BE2C (cell line): ENCODE measurements at regions not wholly inside any gene's neighbourhood (a gene's known extent, or its start where the extent isn't known, plus 50 kb on each side); places are given as distances from the start of the nearest gene placed in this dataset.
"Not testable (repeated sequence)": the region's sequence is repeated elsewhere in the genome, so short reads cannot be mapped to it uniquely, and the experiment has no call there.

Experiments used
- DNase-seq: peaks from one replicate; pipeline ENCODE4 v3.0.0-alpha.2; 2020
- H3K27me3 ChIP-seq: fragments of 250-450 bp; sonication (Bioruptor Pico); 2 replicates; pipeline ENCODE4 v1.5.1; 2020; ENCODE audit warnings: mild to moderate bottlenecking
- H3K36me3 ChIP-seq: fragments of 250-450 bp; sonication (Bioruptor Pico); 2 replicates; pipeline ENCODE4 v1.5.1; 2020; ENCODE audit warnings: mild to moderate bottlenecking
- H3K4me1 ChIP-seq: fragments of 250-450 bp; sonication (Bioruptor Pico); 2 replicates; pipeline ENCODE4 v1.5.1; 2020
- H3K4me3 ChIP-seq: 2 replicates; pipeline ENCODE4 v1.5.1; 2011; ENCODE audit warnings: low read depth, low read length
- H3K9me3 ChIP-seq: fragments of 250-450 bp; sonication (Bioruptor Pico); 2 replicates; pipeline ENCODE4 v1.5.1; 2020
- CTCF ChIP-seq: IDR thresholded peaks from 2 replicates; pipeline ENCODE4 v1.5.1; 2012; ENCODE audit warnings: mild to moderate bottlenecking, low read depth, low read length

DNA sequence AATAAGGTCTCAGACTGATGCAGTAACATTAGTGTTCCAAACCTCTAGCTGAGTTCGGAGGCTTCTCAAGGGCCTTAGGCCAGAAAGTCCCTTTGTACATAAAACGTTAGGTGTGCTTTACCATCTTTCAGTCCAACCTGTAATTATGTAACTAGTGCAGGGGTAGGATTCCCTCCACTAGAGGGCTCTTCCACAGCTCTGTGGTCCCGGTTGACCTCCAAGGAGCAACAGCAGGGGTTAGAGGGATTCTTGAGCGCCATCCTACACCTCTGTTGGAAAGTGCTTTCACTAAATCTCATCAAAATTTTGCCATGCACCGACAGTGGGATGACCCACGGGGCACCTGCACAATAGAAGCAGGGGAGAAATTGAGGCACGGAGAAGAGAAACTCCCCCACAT is 155.8 kb upstream of the LRP1B start:
- Histone ChIP-seq H3K9me3 (no peaks in the 10 kb centered on the region), H3K4me1 (no peaks in the 10 kb centered on the region), H3K4me3 (no peak overlapping the region), H3K27me3 (no peaks in the 10 kb centered on the region), H3K36me3 (no peaks in the 10 kb centered on the region)
- peak; percentile 8 for DNase-seq
- TF ChIP-seq CTCF, result peak; percentile 60

DNA sequence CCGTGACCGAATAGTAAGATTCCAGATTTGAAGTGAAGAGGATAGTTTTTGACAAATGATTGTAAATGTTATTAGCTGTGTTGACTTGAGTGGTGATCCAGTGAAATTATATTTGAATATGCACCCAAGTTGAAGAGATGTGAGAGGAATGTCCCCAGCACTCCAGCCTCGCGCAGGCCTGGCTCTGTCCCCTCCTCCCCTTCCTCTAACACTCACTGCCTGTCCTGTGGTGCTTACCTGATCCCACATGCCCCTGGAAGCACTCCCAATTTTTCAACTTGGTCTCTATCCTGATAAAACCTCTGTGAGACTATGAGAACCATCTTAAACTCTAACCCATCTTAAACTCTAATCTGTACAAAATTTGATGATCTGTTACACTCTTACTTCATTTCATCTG is 154.7 kb upstream of the LRP1B start:
- no peaks in the 10 kb centered on the region for H3K9me3 ChIP-seq
- no peak for DNase-seq
- no peak for TF ChIP-seq CTCF
- H3K27me3 ChIP-seq, result no peaks in the 10 kb centered on the region
- no peaks in the 10 kb centered on the region for H3K4me1 ChIP-seq
- H3K36me3 ChIP-seq, result no peaks in the 10 kb centered on the region
- no peak overlapping the region for H3K4me3 ChIP-seq

DNA sequence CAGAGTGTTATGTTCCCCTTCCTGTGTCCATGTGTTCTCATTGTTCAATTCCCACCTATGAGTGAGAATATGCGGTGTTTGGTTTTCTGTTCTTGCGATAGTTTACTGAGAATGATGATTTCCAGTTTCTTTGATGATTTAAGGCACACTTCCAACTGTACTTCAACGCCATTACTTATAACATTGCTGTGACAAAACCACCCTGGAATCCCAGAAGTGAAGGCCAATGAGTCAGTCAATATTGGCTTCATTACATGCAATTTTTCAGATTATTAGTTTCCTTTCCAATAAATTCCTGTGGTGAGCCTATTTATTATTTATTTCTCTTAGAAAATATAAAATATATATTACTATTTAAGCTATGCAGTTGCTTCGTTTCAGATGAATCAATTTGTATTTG is 153.5 kb upstream of the LRP1B start:
- H3K4me3 ChIP-seq, H3K9me3 ChIP-seq, H3K27me3 ChIP-seq, DNase-seq, H3K36me3 ChIP-seq, H3K4me1 ChIP-seq: not testable (repeated sequence)

GRCh38 chr2:142280831-142281230 is 150.0 kb upstream of the LRP1B start:
- DNase-seq, result no peak
- Histone ChIP-seq H3K4me3 (no peak overlapping the region), H3K36me3 (no peaks in the 10 kb centered on the region), H3K27me3 (no peaks in the 10 kb centered on the region), H3K9me3 (no peaks in the 10 kb centered on the region), H3K4me1 (no peaks in the 10 kb centered on the region)
- TF ChIP-seq CTCF, result no peak

DNA sequence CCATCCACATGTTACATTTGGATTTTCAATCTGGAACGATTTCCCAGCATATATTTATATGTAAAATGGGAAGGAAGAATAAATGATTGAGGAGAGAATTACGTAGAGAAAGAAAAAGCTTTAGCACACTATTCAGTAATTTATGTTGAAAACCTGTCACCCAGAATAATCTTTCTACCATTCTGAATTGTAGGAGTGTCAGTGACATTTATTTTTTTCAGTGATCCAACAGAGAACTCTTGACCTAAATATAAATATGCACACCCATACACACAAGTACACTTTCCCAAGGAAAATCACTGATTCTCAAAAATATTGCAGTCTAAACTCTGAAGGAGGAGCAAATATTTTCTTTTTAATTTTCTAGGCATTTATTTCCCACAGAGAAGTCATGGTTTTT is 140.2 kb upstream of the LRP1B start:
- peaks cover 4% of the 10 kb centered on the region for H3K4me1 ChIP-seq
- H3K27me3 ChIP-seq, result no peaks in the 10 kb centered on the region
- no peak for TF ChIP-seq CTCF
- DNase-seq, result no peak
- no peaks in the 10 kb centered on the region for H3K9me3 ChIP-seq
- H3K4me3 ChIP-seq, result no peak overlapping the region
- H3K36me3 ChIP-seq, result no peaks in the 10 kb centered on the region

GRCh38 chr2:142270291-142270690 is 139.5 kb upstream of the LRP1B start:
- H3K9me3 ChIP-seq, result no peaks in the 10 kb centered on the region
- no peaks in the 10 kb centered on the region for H3K36me3 ChIP-seq
- H3K4me3 ChIP-seq, result no peak overlapping the region
- no peaks in the 10 kb centered on the region for H3K27me3 ChIP-seq
- peaks cover 4% of the 10 kb centered on the region for H3K4me1 ChIP-seq
- peak; percentile 43 for DNase-seq
- no peak for TF ChIP-seq CTCF

DNA sequence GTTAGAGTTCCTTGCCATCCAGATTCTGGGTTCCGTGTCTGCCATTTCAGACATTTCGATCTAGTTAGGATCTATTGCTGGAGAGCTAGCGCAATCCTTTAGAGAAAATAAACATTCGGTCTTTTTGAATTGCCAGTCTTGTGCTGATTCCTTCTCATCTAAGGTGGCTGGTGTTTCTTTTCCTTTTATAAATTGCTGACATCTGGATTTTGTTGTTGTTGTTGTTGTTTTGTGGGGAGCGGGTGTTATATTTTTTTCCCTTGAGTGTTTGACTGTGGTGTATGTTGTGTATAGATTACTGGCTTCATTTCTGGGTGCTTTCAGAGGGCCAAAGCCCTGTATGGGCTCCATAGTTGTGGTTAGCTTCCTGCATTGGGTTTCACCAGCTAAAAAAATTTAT is 128.5 kb upstream of the LRP1B start:
- DNase-seq, result no peak
- no peaks in the 10 kb centered on the region for H3K4me1 ChIP-seq
- TF ChIP-seq CTCF, result no peak
- H3K27me3 ChIP-seq, result no peaks in the 10 kb centered on the region
- H3K9me3 ChIP-seq, result no peaks in the 10 kb centered on the region
- H3K4me3 ChIP-seq, result no peak overlapping the region
- H3K36me3 ChIP-seq, result no peaks in the 10 kb centered on the region
